CD14-positive monocyte (primary cell): ENCODE measurements at regions not wholly inside any gene's neighbourhood (a gene's known extent, or its start where the extent isn't known, plus 50 kb on each side); places are given as distances from the start of the nearest gene placed in this dataset.

Source experiments
- DNase-seq, 3 donors: peaks; one replicate each; pipeline ENCODE4 v3.0.0-alpha.2; 2011 to 2022
- H2AFZ ChIP-seq: 2 replicates; pipeline ENCODE4 v1.6.0; 2012; ENCODE audit warnings: mild to moderate bottlenecking, low read depth, low read length, inconsistent platforms; ENCODE audit not compliant: insufficient read depth, poor library complexity, severe bottlenecking
- H3K27ac ChIP-seq, 2 donors: 1 replicate in 1 of 2; 2 replicates in 1 of 2; pipeline ENCODE4 v1.5.1; 2012 to 2013; ENCODE audit warnings: low read length in 2 of 2, control low read depth in 1 of 2, inconsistent platforms in 1 of 2, low read depth in 1 of 2, mild to moderate bottlenecking in 1 of 2
- H3K27me3 ChIP-seq, 2 donors: one replicate each; pipeline versions ENCODE4 v1.6.0 to v1.6.1; 2011 to 2013; ENCODE audit warnings: low read length in 2 of 2; ENCODE audit not compliant: control insufficient read depth in 2 of 2, insufficient read depth in 2 of 2
- H3K36me3 ChIP-seq, 2 donors: replicated peaks in 1 of 2; 1 replicate in 1 of 2; 2 replicates in 1 of 2; pipeline versions ENCODE4 v1.5.1 to v1.6.1; 2012 to 2013; ENCODE audit warnings: low read length in 2 of 2, control low read depth in 1 of 2, inconsistent platforms in 1 of 2, mild to moderate bottlenecking in 1 of 2; ENCODE audit not compliant: insufficient read depth in 2 of 2, control insufficient read depth in 1 of 2
- H3K4me1 ChIP-seq, 2 donors: 1 replicate in 1 of 2; 2 replicates in 1 of 2; pipeline versions ENCODE4 v1.5.1 to v1.6.1; 2012 to 2013; ENCODE audit warnings: low read length in 2 of 2, control low read depth in 1 of 2, inconsistent platforms in 1 of 2, mild to moderate bottlenecking in 1 of 2, moderate library complexity in 1 of 2; ENCODE audit not compliant: insufficient read depth in 2 of 2, control insufficient read depth in 1 of 2
- H3K4me2 ChIP-seq: replicated peaks from 2 replicates; pipeline ENCODE3; 2012; ENCODE audit warnings: low read length, moderate library complexity, mild to moderate bottlenecking; ENCODE audit not compliant: poor library complexity, severe bottlenecking; ENCODE audit errors: extremely low read depth
- H3K4me3 ChIP-seq, 3 experiments: fragments of 200-600 bp in 1 of 3; sonication (generic) in 1 of 3; replicated peaks in 1 of 3; 1 replicate in 2 of 3; 2 replicates in 1 of 3; pipeline ENCODE4 v1.5.1; 2011 to 2013; ENCODE audit warnings: low read length in 3 of 3, mild to moderate bottlenecking in 3 of 3, control low read depth in 2 of 3, low read depth in 2 of 3, inconsistent platforms in 1 of 3, moderate library complexity in 1 of 3
- H3K79me2 ChIP-seq: 2 replicates; pipeline ENCODE4 v1.6.0; 2012; ENCODE audit warnings: mild to moderate bottlenecking, control low read depth, inconsistent platforms, low read length, moderate library complexity; ENCODE audit not compliant: insufficient read depth
- H3K9ac ChIP-seq: 2 replicates; pipeline ENCODE4 v1.6.0; 2017; ENCODE audit warnings: low read length, mild to moderate bottlenecking; ENCODE audit not compliant: insufficient read depth, poor library complexity, severe bottlenecking
- H3K9me3 ChIP-seq, 2 donors: replicated peaks in 1 of 2; 1 replicate in 1 of 2; 2 replicates in 1 of 2; pipeline versions ENCODE4 v1.5.1 to v1.6.1; 2012 to 2013; ENCODE audit warnings: low read length in 2 of 2, control low read depth in 1 of 2; ENCODE audit not compliant: control insufficient read depth in 1 of 2, insufficient read depth in 1 of 2
- H4K20me1 ChIP-seq: 2 replicates; pipeline ENCODE4 v1.6.0; 2012; ENCODE audit warnings: mild to moderate bottlenecking, low read length, control low read depth, moderate library complexity; ENCODE audit not compliant: insufficient read depth
- H3K27ac Mint-ChIP-seq, 7 donors: one replicate each; pipeline ENCODE4 v1.8.0; 2020; ENCODE audit warnings: mild to moderate bottlenecking in 7 of 7, mixed read lengths in 7 of 7, moderate library complexity in 6 of 7, inconsistent platforms in 2 of 7
- H3K27me3 Mint-ChIP-seq, 3 donors: one replicate each; pipeline ENCODE4 v1.8.0; 2021 to 2022; ENCODE audit warnings: low read depth in 3 of 3, mild to moderate bottlenecking in 3 of 3, mixed read lengths in 3 of 3, moderate library complexity in 3 of 3, inconsistent platforms in 1 of 3
- H3K36me3 Mint-ChIP-seq, 2 donors: one replicate each; pipeline ENCODE4 v1.8.0; 2020; ENCODE audit warnings: mixed read lengths in 2 of 2, inconsistent platforms in 1 of 2, mild to moderate bottlenecking in 1 of 2
- H3K4me1 Mint-ChIP-seq: one replicate; pipeline ENCODE4 v1.8.0; 2020; ENCODE audit warnings: mild to moderate bottlenecking, mixed read lengths
- H3K4me3 Mint-ChIP-seq, 2 donors: one replicate each; pipeline ENCODE4 v1.8.0; 2020; ENCODE audit warnings: mild to moderate bottlenecking in 2 of 2, mixed read lengths in 2 of 2, moderate library complexity in 1 of 2
- H3K9me3 Mint-ChIP-seq, 7 donors: one replicate each; pipeline ENCODE4 v1.8.0; 2020 to 2022; ENCODE audit warnings: mixed read lengths in 7 of 7, mild to moderate bottlenecking in 6 of 7, moderate library complexity in 6 of 7, inconsistent platforms in 2 of 7
- CTCF ChIP-seq: fragments of 200-600 bp; IDR thresholded peaks from one replicate; pipeline ENCODE4 v1.8.0; 2022; ENCODE audit warnings: antibody characterized with exemption, mild to moderate bottlenecking
- WGBS: methylation state at CpG from one replicate; pipeline ENCODE4 v1.1.5; 2013; ENCODE audit warnings: missing lambda C conversion rate; ENCODE audit not compliant: insufficient coverage; 5-methylcytosine and 5-hydroxymethylcytosine counted together
- intact Hi-C, 2 donors: fragments of 100-400 bp; cut with micrococcal nuclease; formaldehyde crosslinking; loops; one replicate each; pipeline versions ENCODE4 v1.15.0 to v1.15.1; 2023

- Histone ChIP-seq H4K20me1 (no peaks in the 10 kb centered on the region), H3K27ac (no peak overlapping the region), H3K4me3 (no peak overlapping the region), H3K27me3 (no peaks in the 10 kb centered on the region), H3K36me3 (no peaks in the 10 kb centered on the region), H3K4me2 (no peak overlapping the region), H3K9ac (no peak overlapping the region), H3K9me3 (no peaks in the 10 kb centered on the region), H3K79me2 (no peaks in the 10 kb centered on the region), H3K4me1 (no peaks in the 10 kb centered on the region), H2AFZ (no peak overlapping the region)
- Mint-ChIP-seq H3K9me3 (peaks cover 0 to 1% (median 0%) of the 10 kb centered on the region in 7 donors), H3K27me3 (no peaks in the 10 kb centered on the region), H3K4me3 (no peak overlapping the region), H3K36me3 (no peaks in the 10 kb centered on the region), H3K27ac (no peak overlapping the region), H3K4me1 (peaks cover 2% of the 10 kb centered on the region)
- no peak for DNase-seq
- intact Hi-C loops = no loop called here
- no peak for TF ChIP-seq CTCF
- 100% methylated on average over 1 of the region's 2 CpGs for WGBS
These were observed 105.6 kb upstream of the IL12B start for GRCh38 chr5:159435855-159436254.

GRCh38 chr5:159438092-159438491 is 107.8 kb upstream of the IL12B start:
- Histone ChIP-seq H3K9me3 (no peaks in the 10 kb centered on the region), H3K4me2 (no peak overlapping the region), H2AFZ (no peak overlapping the region), H3K36me3 (no peaks in the 10 kb centered on the region), H3K9ac (no peak overlapping the region), H3K79me2 (no peaks in the 10 kb centered on the region), H3K27ac (no peak overlapping the region), H3K27me3 (no peaks in the 10 kb centered on the region), H3K4me1 (no peaks in the 10 kb centered on the region), H4K20me1 (no peaks in the 10 kb centered on the region), H3K4me3 (no peak overlapping the region)
- intact Hi-C loops = no loop called here
- Mint-ChIP-seq H3K27me3 (no peaks in the 10 kb centered on the region), H3K36me3 (no peaks in the 10 kb centered on the region), H3K4me3 (no peak overlapping the region), H3K27ac (no peak overlapping the region), H3K9me3 (peaks cover 0 to 1% (median 0%) of the 10 kb centered on the region in 7 donors), H3K4me1 (no peaks in the 10 kb centered on the region)
- no peak for DNase-seq
- whole genome bisulfite sequencing = 80% methylated on average over 2 of the region's 4 CpGs
- TF ChIP-seq CTCF = no peak
